Stimulated activated CD8-positive, alpha-beta memory T cell treated with anti-CD3 and anti-CD28 coated beads, Interleukin-4, amount 100 ng/mL, for 48 hours (primary cell): ENCODE measurements at regions not wholly inside any gene's neighbourhood (a gene's known extent, or its start where the extent isn't known, plus 50 kb on each side); places are given as distances from the start of the nearest gene placed in this dataset.
"Not testable (repeated sequence)": the region's sequence is repeated elsewhere in the genome, so short reads cannot be mapped to it uniquely, and the experiment has no call there.

Experiments used
- DNase-seq: peaks from one replicate; pipeline ENCODE4 v3.0.0-alpha.2; 2020

DNA sequence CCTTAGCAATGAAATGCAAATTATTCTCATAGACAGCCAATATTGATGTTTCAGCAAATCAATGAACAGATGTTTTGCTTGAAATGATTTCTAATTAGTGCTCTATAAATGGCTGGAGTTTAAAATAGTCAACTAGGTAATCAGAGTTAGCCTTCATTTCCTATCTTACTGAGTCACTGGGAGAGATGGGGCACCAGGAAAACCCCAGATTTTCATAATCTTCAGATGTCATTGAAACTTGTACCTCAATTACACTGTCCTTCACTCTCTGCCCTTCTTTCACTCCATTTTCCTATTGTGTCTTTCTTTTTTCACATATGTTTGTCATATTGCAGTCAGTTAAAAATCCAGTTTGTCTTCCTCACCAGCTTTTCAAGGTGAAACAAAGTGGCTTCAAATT lies 92.7 kb downstream of the C12orf75 start:
- no peak for DNase-seq

DNA sequence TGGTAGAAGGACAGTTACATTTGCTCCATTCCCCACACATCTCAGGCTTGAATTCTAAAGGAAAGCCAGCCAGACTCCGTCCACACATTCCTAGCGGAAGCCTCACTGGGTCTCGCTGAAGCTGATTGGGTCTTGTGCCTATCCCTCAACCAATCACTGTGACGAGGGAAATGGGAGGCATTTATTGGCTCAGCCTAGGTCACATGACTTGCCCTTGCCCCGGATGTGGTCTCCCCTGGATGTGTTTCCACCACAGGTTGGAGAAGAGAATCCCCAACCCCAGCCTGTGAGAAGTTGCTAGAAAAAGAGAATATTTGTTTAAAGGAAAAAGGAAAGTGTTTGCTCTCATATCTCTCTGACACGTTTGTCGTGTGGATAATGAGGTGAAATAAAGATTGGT lies 93.4 kb downstream of the C12orf75 start:
- no peak for DNase-seq

DNA sequence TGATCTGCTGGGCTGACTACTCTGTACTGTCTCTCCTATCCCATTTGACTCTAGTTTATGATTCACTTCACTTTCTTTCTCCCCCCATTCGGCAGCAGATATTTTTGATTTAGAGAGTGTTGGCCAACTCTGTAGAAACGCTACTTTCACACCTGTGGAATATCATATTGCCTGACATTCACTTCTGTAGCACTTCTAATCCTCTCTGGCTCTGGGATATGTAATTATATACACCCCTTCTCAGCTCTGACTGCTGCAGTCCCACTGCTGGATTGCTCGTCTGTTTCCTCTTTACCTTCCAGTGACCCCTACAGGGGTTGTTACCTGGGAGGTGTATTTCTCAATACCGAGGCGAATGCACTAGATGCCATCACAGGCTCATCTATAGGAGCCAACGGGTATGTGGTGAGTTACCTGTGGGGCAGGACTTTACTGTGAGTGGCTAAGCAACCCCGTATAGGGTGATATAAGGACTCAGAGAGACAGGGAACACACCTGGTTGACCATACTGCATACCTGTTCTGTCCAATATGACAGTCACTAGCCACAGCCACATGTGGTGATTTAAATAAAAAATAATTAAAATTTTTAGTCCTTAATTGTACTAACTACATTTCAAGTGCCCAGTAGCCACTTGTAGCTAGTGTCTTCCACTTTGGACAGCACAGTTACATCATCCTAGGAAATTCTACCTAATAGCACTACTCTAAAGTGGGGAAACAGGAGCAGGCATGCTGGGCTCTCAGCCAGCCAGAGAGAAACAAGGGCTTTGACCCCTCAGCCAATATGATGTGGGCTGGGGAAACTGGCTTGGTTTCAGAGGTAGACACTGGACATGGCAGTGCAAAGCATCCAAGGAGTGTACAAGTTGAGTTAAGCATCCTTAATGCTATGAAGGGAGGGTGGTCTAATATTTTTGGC lies 95.0 kb downstream of the C12orf75 start:
- no peak for DNase-seq

DNA sequence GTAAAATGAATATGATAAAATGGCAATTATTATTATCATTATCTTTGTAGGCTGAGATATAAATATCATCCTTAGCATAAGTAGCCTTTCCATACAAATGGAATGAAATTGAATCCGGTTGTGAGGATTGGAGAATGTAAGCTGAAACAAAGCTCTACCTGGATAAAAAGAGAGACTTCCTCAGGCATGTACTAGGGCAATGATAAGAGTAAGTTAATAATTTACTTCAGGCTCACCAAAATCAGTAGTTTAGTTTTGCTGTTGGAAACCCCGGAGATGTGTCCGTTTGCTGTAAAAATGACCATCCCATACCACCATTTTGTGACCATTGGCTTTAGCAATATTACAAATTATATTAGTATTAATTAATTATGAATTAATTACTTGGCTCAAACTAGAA lies 96.3 kb downstream of the C12orf75 start:
- DNase-seq, result no peak

DNA sequence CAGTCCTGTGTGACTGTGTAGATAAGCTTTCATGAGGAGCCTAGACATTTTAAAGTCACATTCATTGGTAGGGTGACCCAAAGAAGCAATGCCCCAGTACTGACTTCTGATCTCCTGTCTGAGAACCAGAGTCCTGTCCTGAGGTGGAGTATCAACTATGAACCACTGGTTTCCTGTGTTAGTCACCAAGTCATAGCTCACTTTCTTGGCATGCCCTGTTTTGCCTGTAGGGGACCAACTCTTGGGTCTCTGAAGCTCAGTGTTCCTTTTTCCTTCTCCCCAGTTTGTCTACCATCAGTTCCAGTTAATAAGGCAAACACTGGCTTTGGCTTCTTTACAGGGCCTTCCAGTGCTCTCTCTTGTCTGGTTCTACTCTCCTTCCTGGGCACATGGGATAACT lies 97.4 kb downstream of the C12orf75 start:
- DNase-seq, result no peak

DNA sequence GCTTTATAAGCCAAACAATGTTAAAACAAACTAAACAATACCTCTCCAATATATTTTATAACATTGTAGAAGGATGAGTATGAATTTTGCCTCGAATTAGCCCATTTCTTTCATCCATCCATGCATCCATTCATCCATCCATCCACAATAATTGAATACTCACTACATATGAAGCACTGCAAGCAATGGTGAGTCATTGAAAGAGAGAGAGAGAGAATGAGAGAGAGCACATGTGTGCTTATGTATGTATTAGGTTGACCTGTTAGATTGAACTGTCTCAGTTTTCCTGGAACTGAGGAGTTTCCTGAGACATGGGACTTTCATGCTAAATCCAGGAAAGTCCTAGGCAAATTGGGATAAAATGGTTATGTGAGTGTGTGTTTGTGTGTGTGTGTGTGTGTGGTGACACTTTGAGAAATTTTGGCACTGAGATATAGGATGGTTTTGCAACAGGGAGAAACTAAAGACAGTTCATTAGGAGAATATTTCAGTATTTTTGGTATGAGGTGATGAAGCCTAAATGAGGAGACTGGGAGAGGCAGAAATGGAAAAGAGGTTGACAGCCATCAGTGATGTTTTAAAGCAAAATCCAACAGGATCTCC lies 98.4 kb downstream of the C12orf75 start:
- DNase-seq, result no peak

DNA sequence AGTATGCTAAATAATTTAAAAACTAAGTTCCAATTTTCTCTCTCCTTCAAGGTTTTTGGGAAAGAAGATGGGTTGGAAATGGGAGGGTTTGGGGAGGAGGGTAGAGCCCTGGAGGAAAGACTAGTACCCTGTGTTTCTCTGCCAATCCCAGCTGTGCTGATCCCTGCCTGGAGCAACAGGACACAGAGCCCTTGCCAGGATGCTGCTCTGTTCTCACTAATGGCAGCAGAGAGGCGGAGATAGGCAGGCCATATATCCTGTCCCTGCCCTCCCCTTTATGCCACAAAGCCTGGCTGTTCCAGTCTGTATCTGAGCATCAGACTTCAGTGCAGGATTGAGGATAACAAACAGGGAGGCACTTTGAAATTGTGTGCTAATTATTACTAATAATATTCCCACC lies 99.0 kb downstream of the C12orf75 start:
- no peak for DNase-seq

DNA sequence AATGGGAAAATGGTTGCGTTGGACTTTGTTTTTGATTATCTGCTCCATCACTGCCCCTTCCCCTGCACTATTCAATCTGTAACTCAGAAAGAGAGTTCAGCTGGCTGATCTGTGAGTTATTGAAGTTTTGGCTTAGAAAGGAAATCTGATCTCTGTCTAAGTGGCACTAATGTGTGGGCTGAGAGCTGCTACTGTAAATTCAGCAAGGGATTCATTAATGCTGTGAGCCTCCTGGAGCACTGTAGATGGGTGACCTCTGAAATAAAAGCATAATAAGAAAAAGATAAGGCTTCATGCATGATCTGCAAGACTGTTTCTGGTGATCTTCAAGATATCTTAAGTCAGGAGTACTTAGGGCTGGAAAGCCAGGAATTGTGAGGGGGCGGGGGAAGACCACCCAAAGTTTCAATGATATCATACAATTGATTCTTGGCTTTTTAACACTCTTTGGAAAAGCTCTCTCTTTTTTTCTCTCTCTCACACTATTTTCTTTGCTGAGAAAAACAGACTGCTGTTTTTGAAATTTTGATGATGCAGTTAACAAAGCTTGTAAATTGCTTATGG lies 101.1 kb downstream of the C12orf75 start:
- no peak for DNase-seq

DNA sequence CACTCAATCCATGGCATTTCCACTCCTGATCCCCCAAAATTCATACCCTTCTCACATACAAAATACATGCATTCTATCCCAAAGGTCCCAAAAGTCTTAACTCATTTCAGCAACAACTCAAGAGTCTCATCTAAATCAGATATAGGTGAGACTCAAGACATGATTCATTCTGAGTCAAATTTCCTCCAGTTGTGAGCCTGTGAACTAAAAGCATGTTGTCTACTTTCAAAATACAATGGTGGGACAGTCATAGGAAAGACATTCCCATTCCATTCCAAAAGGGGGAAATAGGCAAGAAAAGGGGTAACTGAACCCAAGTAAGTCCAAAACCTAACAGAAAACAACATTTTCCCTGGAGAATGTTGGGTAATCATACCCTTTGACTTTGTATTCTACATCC lies 103.3 kb downstream of the C12orf75 start:
- no peak for DNase-seq

DNA sequence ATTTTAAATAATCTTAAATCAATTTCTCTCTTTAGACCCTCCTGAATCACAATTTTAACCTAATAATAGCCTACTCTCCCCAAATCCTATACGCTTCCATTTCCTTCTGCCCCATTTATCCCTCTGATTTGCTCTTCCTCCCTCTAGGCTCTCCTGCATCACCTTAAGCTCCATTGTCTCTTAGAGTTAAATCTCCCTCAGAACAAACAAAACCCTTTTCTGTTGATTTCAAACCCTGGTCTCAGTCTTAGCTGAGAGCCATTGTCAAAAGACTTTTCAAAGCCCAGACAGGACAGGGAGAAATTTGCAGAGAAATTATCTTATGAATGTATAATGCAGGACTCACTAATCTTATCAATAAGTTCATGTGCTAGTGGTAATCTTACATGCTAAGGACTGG lies 106.1 kb downstream of the C12orf75 start:
- DNase-seq, result no peak

DNA sequence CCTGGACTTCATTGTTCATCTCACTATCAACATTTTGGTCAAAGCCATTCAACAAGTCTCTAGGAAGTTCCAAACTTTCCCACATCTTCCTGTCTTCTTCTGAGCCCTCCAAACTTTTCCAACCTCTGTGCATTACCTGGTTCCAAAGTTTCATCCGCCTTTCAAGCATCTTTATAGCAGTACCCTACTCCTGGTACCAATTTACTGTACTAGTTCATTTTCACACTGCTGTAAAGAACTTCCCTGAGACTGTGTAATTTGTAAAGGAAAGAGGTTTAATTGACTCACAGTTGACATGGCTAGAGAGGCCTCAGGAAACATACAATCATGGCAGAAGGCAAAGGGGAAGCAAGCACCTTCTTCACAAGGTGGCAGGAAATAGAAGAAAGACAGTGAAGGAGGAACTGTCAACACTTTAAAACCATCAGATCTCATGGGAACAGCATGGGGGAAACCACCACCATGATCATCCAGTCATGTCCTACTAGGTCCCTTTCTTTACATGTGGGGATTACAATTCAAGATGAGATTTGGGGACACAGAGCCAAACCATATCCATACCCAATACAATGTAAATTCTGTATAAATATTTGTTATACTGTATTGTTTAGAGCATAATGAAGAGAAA lies 109.7 kb downstream of the C12orf75 start:
- DNase-seq, result no peak

DNA sequence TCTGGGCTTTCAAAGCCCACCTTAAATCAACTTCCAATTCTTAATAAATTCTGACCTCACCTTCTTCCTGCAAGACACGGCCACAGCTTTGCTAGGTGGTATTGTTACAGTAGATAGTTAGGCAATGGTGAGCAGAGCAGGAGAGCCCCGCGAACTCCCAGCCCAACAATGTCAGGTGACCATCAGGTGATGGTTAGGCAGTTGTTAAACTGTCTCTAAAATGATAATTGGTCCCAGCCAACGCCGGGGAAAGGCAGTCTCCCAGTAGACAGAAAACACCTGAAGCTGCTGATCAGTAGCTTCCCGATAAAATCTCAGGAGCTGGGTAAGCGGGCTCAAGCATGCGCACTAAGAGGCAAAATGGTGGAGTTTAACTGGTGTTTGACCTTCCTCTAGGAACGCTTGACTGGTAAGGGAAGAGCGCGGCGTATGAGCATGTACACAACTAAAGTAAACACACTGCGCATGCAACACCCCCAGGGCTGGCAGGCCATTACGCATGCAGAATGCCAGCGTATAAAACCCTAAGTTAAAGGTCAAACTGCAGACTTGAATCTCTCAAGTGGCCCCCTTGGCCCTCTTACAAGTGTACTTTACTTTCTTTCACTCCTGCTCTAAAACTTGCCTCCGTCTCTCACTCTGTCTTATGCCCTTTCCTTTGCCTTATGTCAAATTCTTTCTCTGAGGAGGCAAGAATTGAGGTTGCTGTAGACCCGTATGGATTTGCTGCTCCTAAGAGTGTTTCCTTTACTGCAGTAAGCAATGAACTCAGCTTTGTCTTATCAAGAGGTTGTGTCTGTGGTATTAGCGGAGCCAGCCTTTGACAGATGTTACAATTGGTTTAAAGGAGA lies 113.5 kb downstream of the C12orf75 start:
- DNase-seq, result no peak

DNA sequence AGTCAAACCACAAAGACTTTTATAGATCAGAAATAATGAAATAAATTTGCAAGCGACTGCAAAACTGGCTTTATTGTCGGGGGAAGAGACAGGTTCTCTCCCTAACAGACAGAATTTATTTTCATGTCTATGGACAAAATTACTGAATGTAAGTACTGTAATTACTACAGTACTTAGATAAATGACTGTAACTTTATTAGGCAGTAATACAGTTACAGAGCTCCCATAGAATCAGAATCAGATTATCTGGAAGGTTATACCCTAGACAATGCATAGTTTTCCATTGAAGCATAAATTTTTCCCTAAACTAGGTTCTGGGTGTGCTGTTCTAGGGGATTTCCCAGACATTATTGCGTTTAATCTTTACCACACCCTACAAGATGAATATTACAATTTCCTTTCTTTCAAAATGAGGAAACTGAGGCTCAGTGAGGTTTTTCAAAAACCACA lies 114.2 kb downstream of the C12orf75 start:
- DNase-seq, result no peak

DNA sequence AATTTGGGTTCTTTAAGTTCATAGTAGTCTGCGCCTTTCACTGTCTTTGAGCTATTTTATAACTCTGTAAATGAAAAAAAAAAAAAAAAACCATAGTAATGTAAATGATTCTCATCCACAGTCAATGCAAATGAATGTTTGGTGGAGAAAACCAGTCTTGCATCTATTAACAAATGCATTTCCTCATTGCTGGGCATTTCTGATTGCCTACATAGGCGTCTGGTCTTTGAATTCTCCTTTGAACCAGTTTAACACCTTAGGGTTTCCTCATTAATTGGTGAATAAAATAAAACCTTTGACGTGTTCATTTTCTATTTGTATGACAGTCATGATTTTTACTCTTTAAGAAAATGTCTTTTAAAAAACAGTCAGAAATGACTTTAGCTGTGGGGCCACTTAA lies 114.8 kb downstream of the C12orf75 start:
- no peak for DNase-seq

DNA sequence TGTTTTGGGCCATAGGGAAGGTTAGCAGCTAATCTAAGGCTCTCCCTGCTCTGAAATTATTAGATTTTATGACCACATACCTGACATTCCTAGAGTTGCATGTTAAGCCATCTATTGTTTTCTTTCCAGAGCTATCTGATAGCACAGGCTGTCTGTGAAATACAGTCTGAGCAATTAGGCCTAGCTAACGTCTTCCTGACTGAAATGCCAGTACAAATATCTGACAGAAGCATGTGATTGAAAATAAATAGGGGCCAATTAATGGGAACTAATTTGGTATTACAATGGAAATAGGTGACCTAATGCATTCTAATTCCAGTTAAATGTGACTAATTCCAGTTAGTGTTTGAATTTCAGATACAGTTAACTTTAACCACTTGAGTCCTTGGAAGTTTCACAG lies 115.2 kb downstream of the C12orf75 start:
- no peak for DNase-seq

DNA sequence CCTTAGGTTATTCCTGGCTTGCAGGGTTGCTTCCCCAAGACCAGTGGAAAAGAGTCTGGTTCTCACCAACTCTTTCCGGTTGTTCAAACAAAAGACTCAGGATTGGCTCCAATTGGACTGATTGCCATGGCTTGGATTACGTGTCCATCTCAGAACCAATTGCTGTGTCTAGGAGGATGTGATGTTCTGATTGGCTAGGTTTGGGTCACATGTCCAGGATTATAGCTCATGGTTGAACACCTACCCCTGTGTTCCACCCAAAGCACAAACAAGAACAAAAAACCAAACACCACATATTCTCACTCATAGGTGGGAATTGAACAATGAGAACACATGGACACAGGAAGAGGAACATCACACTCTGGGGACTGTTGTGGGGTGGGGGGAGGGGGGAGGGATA lies 116.0 kb downstream of the C12orf75 start:
- not testable (repeated sequence) for DNase-seq

DNA sequence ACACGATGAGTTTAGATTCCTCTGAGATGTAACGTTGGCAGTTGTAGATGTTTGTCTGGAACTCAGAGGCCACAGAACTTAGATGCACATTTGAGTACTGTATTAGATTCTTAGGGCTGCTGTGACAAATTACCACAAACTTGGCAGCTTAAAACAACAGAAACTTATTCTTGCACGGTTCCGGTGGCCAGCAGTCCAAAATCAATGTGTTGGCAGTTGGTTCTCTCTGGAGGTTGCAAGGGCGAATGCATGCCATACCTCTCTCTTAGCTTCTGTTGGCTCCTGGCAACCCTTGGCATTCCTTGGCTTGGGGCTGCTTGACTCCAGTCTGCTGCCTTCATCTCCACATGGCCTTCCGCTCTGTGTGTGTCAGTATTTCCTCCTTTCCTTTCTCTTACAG lies 118.9 kb downstream of the C12orf75 start:
- DNase-seq, result no peak

DNA sequence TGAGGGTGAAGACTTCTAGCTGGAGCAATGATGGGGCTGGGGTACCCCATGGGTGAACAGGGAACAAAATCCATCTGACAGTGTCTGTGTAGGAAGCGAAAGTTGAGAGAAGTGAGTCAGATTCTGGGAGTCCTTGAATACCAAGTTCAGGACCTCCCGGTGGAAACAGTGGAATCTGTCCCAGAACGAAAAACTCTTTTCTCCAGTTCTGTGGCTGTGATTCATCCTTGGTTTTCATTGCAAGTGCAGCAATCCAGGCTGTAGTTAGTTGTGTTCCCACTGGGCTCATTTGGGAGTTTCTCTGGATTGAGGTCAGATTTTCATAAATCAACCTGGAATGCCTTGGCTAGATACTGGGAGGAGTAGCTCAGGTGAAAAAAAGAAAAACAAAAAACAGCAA lies 120.7 kb downstream of the C12orf75 start:
- DNase-seq, result no peak

DNA sequence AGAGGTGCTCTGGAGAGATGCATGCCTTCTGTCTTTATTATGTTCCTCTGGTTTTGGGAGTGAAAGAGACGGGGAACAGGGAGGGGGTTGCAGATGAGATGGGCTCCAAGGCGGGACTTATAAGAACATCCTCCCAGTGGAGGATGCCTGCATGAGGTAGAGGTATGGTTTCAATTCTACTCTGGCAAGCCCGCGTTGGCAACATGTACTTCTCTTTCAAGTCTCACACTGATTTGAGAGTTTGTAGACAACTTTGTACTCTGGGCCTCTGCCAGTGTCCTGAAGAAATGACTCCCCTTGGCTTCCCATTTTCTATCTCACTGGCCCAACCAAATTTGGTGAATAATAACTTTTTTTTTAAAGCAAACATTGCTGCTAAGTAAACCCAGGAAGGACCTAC lies 121.3 kb downstream of the C12orf75 start:
- no peak for DNase-seq

DNA sequence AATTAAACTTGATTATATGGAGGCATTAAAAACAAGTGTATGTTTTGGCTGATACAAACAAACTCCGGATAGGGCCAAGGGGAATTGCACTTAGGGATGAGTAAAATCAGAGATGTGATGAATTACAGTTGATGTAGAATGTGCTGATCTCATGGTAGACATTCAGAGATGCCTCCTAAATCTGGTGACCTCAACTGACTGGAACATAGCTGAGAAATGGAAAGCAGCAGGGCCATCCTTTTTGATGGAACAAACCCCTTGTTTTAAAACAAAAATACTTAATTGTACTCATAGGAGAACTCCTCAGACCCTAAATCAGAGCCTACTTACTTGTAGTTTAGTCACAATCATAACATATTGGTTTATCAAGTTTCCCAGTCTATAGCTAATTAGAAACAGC lies 122.8 kb downstream of the C12orf75 start:
- no peak for DNase-seq

DNA sequence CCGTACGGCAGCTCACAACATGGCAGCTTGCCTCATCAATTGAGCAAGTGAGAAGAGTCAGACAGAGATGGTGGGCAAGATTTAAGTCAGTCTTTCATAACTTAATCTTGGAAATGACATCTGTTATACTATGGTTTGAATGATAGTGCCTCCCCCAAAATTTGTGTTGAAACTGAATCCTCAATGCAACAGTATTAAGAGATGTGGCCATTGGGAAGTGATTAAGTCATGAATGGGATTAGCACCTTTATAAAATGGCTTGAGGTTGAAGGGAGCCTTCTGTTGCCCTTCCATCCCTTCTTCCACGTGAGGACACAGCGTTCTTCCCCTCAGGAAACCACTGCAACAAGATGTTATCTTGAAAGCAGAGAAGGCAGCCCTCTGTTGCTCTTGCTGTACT lies 124.2 kb downstream of the C12orf75 start:
- DNase-seq, result no peak

DNA sequence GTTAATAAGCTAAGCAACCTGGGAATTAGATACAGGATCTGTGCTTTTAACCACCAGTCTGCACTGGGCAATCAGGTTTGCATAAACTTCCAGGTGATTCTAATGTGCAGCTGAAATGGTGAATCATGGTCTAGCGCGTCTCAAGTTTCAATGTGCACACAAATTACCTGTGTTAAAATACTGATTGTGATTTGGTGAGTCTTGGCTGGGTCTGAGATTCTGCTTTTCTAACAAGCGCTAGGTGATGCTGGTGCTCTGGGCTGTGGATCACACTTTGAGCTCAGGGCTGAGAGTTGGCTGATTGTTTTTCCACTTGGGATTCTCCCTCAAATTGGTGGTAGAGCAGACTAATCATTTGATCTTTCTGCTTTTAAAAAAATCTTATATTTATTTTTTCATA lies 124.8 kb downstream of the C12orf75 start:
- no peak for DNase-seq

DNA sequence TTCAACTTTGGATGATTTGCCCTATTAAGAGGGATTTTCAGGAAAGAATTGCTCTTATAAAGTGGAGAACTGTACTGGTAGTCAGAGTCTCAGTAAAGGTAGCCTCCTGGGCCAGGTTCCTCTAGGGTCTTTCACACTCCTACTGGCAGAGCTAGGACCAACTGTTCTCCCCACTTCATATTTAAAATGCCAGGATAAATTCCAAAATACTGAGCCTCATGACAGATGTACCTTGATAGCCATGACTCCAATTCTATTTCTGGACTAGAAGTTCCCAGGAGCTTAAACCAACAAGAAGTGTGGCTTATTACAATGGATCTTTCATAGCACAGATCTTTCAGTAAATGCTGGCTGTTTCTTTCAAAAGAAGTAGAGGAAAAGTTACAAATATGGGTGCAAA lies 126.5 kb downstream of the C12orf75 start:
- no peak for DNase-seq
